ENCODE measurements at regions not wholly inside any gene's neighbourhood (a gene's known extent, or its start where the extent isn't known, plus 50 kb on each side); places are given as distances from the start of the nearest gene placed in this dataset.
"Not testable (repeated sequence)": the region's sequence is repeated elsewhere in the genome, so short reads cannot be mapped to it uniquely, and the experiment has no call there.

GRCh38 chr3:153456833-153457545 is 295.0 kb downstream of the RAP2B start:
- no peak for DNase-seq (ENCODE audit: low read depth)
- in situ Hi-C loops (cut with HindIII; ENCODE audit: low pct_unique_long_range_greater_than_20kb, low sequenced_read_pairs) = no loop called here

- DNase-seq (ENCODE audit: low read depth) = no peak
- in situ Hi-C loops (cut with HindIII; ENCODE audit: low pct_unique_long_range_greater_than_20kb, low sequenced_read_pairs) = no loop called here
Observed at GRCh38 chr3:153458881-153459280, 296.9 kb downstream of the RAP2B start.

DNA sequence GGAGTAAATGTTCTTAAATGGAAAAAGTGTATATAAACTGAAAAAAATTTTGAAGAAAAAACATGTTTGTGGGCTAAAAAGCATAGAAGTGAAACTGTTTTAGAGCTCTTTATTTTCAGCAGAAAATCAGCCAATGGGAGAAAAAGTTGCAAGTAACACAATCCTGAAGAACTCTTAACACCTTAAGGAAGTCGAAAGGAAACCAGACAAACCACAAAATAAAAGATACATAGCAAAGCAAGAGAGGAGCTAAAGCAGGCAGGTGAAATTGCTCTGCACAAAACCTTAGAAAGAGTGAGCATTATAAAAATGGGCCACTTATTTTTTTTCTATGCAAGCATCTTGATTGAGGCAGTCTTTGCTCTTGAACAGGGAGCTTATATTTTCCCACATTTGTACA is 300.5 kb downstream of the RAP2B start:
- DNase-seq (ENCODE audit: low read depth) = no peak

GRCh38 chr3:153463895-153464294 is 301.9 kb downstream of the RAP2B start:
- in situ Hi-C loops (cut with HindIII; ENCODE audit: low pct_unique_long_range_greater_than_20kb, low sequenced_read_pairs) = no loop called here
- DNase-seq (ENCODE audit: low read depth) = no peak

More for the DNA sequence above, 300.5 kb downstream of the RAP2B start:
- in situ Hi-C loops (cut with HindIII; ENCODE audit: low pct_unique_long_range_greater_than_20kb, low sequenced_read_pairs) = no loop called here

DNA sequence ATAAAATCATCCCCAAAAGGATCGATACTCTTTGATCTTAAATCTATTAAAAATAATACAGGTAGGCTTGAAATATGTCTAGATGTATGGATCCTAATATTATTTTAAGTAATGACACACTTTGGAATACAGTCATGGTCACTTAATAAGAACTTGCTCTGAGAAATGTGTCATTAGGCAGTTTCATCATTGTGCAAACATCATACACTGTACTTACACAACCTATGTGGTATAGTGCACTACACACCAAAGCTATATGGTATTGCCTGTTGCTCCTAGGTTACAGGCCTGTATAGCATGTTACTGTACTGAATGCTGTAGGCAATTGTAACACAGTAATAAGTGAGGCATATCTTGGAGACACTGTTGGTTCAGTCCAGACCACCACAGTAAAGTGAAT is 307.1 kb downstream of the RAP2B start:
- no peak for DNase-seq (ENCODE audit: low read depth)
- in situ Hi-C loops (cut with HindIII; ENCODE audit: low pct_unique_long_range_greater_than_20kb, low sequenced_read_pairs) = no loop called here

DNA sequence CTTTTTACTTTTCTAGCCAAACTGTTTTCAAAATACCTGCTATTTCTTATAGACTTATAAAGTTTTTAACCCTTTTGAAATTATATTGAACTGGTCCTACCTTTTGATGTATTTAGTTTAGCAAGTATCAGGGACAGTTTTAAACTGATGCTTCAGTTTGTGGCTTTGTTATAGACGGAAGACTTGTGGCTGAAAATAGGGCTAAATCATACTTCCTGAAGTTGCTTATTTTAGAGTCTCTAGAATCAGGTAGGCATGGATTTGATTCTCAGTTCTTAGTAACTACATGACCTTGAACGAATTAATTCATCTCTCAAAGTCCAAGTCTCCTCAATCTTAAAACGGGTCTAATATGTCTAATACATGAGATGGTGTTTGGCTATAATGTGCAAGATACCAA is 322.8 kb downstream of the RAP2B start:
- no peak for DNase-seq (ENCODE audit: low read depth)
- in situ Hi-C loops (cut with HindIII; ENCODE audit: low pct_unique_long_range_greater_than_20kb, low sequenced_read_pairs) = no loop called here

DNA sequence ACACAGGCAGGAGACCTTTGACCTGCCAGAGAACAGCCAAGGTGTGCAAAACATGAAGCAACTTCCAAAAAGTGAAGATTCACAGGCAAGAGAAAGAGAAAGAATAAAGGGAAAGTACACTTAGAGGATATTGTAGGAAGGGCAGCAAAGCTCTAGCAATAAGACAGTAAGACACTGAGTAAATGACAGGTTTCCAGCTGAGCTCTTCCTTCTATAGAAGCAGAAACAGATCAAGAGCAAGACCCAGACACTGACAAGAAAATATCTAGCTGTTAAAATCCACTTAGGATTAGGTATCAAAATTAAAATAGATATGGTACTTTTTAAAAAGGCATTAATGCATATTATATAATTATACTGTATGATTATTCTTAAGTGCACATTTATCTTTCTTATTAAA is 333.4 kb downstream of the RAP2B start:
- in situ Hi-C loops (cut with HindIII; ENCODE audit: low pct_unique_long_range_greater_than_20kb, low sequenced_read_pairs) = no loop called here
- DNase-seq (ENCODE audit: low read depth) = no peak

- in situ Hi-C loops (cut with HindIII; ENCODE audit: low pct_unique_long_range_greater_than_20kb, low sequenced_read_pairs) = no loop called here
Observed at GRCh38 chr3:153502682-153503081, 340.7 kb downstream of the RAP2B start.

DNA sequence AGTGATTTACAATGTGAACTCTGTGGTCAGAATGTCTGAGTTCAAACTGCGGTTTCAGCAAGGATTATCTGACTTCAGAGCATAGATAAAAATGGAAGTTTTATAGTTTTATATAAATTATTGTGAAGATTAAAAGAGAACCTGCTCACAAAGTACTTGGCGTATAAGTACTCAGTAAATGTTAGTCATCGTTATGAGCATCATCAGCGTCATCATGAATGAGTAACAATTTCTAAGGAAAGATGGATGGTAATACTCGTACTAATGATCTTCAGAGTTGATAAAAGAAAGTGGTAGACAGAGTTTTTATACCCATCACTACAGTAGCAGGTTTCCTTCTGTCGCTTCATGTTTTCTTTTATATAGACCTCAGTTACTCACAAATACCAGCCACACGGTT is 341.8 kb downstream of the RAP2B start:
- in situ Hi-C loops (cut with HindIII; ENCODE audit: low pct_unique_long_range_greater_than_20kb, low sequenced_read_pairs) = no loop called here
- no peak for DNase-seq (ENCODE audit: low read depth)

More at GRCh38 chr3:153502682-153503081, 340.7 kb downstream of the RAP2B start:
- DNase-seq (ENCODE audit: low read depth) = no peak

DNA sequence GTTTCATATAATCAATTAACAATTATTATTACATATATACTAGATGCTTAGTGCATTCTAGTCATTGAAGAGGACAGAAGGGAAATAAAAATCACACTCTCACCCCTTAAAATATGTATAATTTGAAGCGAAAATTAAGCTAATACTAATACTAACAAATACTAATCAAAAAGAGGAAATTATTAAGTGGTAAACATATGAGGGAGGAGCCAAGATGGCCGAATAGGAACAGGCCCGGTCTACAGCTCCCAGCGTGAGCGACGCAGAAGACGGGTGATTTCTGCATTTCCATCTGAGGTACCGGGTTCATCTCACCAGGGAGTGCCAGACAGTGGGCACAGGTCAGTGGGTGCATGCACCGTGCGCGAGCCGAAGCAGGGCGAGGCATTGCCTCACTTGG is 344.2 kb downstream of the RAP2B start:
- in situ Hi-C loops (cut with HindIII; ENCODE audit: low pct_unique_long_range_greater_than_20kb, low sequenced_read_pairs); DNase-seq (ENCODE audit: low read depth): not testable (repeated sequence)

- DNase-seq (ENCODE audit: low read depth); in situ Hi-C loops (cut with HindIII; ENCODE audit: low pct_unique_long_range_greater_than_20kb, low sequenced_read_pairs): not testable (repeated sequence)
Observed at GRCh38 chr3:153506686-153507085, 344.7 kb downstream of the RAP2B start.

- DNase-seq (ENCODE audit: low read depth) = no peak
- in situ Hi-C loops (cut with HindIII; ENCODE audit: low pct_unique_long_range_greater_than_20kb, low sequenced_read_pairs) = no loop called here
Observed at GRCh38 chr3:153513236-153513635, 351.2 kb downstream of the RAP2B start.

- DNase-seq (ENCODE audit: low read depth) = no peak
- in situ Hi-C loops (cut with HindIII; ENCODE audit: low pct_unique_long_range_greater_than_20kb, low sequenced_read_pairs) = no loop called here
Observed at GRCh38 chr3:153528473-153528872, 366.4 kb downstream of the RAP2B start.

- in situ Hi-C loops (cut with HindIII; ENCODE audit: low pct_unique_long_range_greater_than_20kb, low sequenced_read_pairs) = no loop called here
- no peak for DNase-seq (ENCODE audit: low read depth)
Observed at GRCh38 chr3:153539263-153539662, 377.2 kb downstream of the RAP2B start.

- in situ Hi-C loops (cut with HindIII; ENCODE audit: low pct_unique_long_range_greater_than_20kb, low sequenced_read_pairs) = no loop called here
Observed at GRCh38 chr3:153545471-153545870, 383.4 kb downstream of the RAP2B start.

DNA sequence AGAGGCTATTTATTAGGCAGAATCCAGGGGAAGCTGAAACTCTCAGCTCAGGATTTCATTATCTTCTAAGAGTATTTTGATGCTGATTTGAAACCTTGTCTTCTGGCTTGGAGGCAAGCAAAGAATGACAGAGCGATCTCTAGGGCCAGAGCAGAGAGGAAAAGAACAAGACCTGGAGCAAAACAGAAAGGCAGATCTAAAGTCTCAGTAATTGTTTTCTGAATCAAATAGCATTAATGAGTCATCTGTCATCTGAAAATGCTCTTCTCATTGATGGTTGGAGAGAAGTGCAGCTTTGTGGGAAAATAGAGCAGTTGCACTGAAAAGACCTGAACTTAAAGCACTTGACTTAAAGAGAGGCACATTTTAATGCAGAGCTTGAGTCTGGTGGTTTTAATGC is 385.9 kb downstream of the RAP2B start:
- no peak for DNase-seq (ENCODE audit: low read depth)

More at GRCh38 chr3:153545471-153545870, 383.4 kb downstream of the RAP2B start:
- DNase-seq (ENCODE audit: low read depth) = no peak

DNA sequence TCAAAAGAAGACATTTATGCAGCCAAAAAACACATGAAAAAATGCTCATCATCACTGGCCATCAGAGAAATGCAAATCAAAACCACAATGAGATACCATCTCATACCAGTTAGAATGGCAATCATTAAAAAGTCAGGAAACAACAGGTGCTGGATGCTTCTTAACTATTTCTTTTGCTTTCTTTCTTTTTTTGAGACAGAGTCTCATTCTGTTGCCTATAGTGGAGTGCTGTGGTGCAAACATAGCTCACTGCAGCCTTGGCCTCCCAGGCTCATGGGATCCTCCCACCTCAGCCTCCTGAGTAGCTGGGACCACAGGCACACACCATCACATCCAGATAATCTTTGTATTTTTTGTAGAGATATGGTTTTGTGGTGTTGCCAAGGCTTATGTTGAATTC is 387.7 kb downstream of the RAP2B start:
- in situ Hi-C loops (cut with HindIII; ENCODE audit: low pct_unique_long_range_greater_than_20kb, low sequenced_read_pairs); DNase-seq (ENCODE audit: low read depth): not testable (repeated sequence)

More for the DNA sequence above, 385.9 kb downstream of the RAP2B start:
- in situ Hi-C loops (cut with HindIII; ENCODE audit: low pct_unique_long_range_greater_than_20kb, low sequenced_read_pairs) = no loop called here

DNA sequence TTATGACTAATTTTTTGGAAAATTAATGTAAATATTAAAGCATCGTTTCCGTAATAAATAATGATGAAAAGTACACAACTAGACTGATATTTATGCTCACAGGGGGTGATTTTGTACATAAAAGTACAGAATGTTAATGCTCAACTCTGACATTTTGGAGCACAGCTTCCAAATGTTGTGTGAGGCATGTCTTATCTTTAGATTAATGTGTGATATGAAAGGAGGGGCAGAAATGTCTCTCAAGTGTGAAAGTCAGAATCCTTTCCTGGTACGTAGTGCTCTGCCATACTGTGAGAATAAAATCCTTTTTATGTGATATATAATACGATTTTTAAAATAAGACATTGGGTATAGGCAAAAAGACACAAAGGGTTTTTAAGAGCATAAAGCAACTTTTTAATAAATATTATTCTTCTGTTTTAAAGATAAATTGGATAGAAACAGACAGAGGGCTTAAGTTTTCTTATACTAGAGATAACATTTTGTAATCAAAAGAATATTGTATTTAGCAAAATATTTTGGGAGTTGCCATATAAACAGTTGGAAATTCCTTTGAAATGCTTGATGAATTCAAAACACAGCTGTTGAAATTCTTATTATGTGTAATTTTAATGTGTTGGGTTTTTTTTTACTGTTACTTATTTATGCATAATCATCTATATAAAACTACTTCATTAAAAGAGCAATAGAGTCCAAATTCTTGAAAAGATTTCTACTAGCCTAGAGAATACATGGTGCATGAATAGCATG is 389.7 kb downstream of the RAP2B start:
- DNase-seq (ENCODE audit: low read depth) = no peak
- in situ Hi-C loops (cut with HindIII; ENCODE audit: low pct_unique_long_range_greater_than_20kb, low sequenced_read_pairs) = no loop called here

- no peak for DNase-seq (ENCODE audit: low read depth)
- in situ Hi-C loops (cut with HindIII; ENCODE audit: low pct_unique_long_range_greater_than_20kb, low sequenced_read_pairs) = no loop called here
Observed at GRCh38 chr3:153552887-153553604, 391.0 kb downstream of the RAP2B start.

Data from Caki2 (cell line).